PC-9 (cell line): ENCODE measurements at regions not wholly inside any gene's neighbourhood (a gene's known extent, or its start where the extent isn't known, plus 50 kb on each side); places are given as distances from the start of the nearest gene placed in this dataset.

Experiments
- EZH2 ChIP-seq: fragments of 200-600 bp; sonication (generic); IDR thresholded peaks from 2 replicates; pipeline ENCODE4 v1.8.0; 2017; ENCODE audit warnings: antibody characterized with exemption, low read depth
- TF ChIP-seq, protein P1 (sequence below): fragments of 200-600 bp; sonication (generic); conservative IDR thresholded peaks from 2 replicates; pipeline ENCODE4 v1.6.1; 2017; ENCODE audit warnings: mixed run types, antibody characterized with exemption, mild to moderate bottlenecking, moderate library complexity

DNA sequence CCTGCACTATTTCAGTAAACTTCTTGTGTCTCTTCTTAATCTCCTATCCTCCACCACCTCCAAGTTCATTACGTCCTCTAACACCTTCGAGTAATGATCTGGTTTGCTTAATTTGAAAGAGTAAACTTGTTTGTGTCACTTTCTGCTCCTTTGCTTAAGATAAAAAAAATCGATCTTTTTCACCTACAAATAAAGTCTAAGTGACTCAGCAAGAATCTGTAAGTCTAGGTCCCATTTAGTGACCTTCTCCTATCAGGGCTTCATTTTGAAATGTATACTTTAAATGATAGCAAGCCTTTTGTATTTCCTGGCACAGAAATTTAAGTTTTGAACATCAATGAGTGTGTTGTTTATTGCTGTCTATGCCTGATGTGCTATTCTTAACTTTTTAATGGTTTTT, 260.9 kb upstream of the TFPI start:
- TF ChIP-seq, protein P1, sequence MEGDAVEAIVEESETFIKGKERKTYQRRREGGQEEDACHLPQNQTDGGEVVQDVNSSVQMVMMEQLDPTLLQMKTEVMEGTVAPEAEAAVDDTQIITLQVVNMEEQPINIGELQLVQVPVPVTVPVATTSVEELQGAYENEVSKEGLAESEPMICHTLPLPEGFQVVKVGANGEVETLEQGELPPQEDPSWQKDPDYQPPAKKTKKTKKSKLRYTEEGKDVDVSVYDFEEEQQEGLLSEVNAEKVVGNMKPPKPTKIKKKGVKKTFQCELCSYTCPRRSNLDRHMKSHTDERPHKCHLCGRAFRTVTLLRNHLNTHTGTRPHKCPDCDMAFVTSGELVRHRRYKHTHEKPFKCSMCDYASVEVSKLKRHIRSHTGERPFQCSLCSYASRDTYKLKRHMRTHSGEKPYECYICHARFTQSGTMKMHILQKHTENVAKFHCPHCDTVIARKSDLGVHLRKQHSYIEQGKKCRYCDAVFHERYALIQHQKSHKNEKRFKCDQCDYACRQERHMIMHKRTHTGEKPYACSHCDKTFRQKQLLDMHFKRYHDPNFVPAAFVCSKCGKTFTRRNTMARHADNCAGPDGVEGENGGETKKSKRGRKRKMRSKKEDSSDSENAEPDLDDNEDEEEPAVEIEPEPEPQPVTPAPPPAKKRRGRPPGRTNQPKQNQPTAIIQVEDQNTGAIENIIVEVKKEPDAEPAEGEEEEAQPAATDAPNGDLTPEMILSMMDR: no peak
- no peak for TF ChIP-seq EZH2
